Lower lobe of right lung (tissue), 2 donors: ENCODE measurements at regions not wholly inside any gene's neighbourhood (a gene's known extent, or its start where the extent isn't known, plus 50 kb on each side); places are given as distances from the start of the nearest gene placed in this dataset.

ENCODE experiments used
- ATAC-seq, 2 donors: fragments of 200-7000 bp; cut with Tn5 transposase; one replicate each; pipeline ENCODE4 v1.9.1; 2020 to 2022; ENCODE audit warnings: mild to moderate bottlenecking in 2 of 2, moderate library complexity in 2 of 2
- DNase-seq: peaks from one replicate; pipeline ENCODE4 v3.0.0-alpha.2; 2020
- H3K27ac ChIP-seq: fragments of 200-600 bp; one replicate; pipeline ENCODE4 v1.8.0; 2022
- H3K27me3 ChIP-seq: fragments of 200-600 bp; one replicate; pipeline ENCODE4 v1.8.0; 2022; ENCODE audit warnings: low read depth
- H3K36me3 ChIP-seq: fragments of 200-600 bp; one replicate; pipeline ENCODE4 v1.8.0; 2022; ENCODE audit warnings: mild to moderate bottlenecking
- H3K4me1 ChIP-seq: fragments of 200-600 bp; one replicate; pipeline ENCODE4 v1.8.0; 2022
- H3K4me3 ChIP-seq: fragments of 200-600 bp; one replicate; pipeline ENCODE4 v1.8.0; 2022; ENCODE audit warnings: mild to moderate bottlenecking
- H3K9me3 ChIP-seq: fragments of 200-600 bp; one replicate; pipeline ENCODE4 v1.8.0; 2022
- intact Hi-C: fragments of 100-400 bp; cut with DNase I; formaldehyde crosslinking; loops from one replicate; pipeline ENCODE4 v1.11.0; 2022
- TF ChIP-seq, protein P1 (sequence below): fragments of 200-600 bp; IDR thresholded peaks from one replicate; pipeline ENCODE4 v1.8.0; 2022; ENCODE audit warnings: antibody characterized with exemption, mild to moderate bottlenecking
- donor health status: DM: no; HTN: yes; CAD: no; lungs with severe emphysema.

DNA sequence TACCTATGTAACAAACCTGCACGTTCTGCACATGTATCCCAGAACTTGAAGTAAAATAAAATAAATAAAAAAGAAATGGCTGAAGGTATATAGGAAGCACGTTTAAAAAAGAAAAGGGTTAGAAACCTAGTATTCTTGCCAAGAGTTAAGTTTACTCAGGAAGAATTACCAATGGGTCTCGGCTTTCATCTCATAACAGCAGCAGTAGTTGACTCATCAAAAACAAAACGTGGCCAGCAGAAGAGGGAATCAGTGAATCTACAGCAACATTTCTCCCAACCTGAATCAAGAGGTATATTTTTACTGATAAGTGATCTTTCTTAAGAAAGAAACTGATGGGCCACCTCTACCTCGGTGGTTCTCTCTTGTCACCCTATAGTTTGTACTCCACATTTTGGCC is 340.3 kb downstream of the BRINP2 start:
- intact Hi-C loops = no loop called here

GRCh38 chr1:177505905-177506590 is 335.3 kb downstream of the BRINP2 start:
- ATAC-seq (no peak), DNase-seq (no peak)
- no peaks in the 10 kb centered on the region for H3K27me3 ChIP-seq
- H3K27ac ChIP-seq = no peak overlapping the region
- no peak overlapping the region for H3K4me3 ChIP-seq
- TF ChIP-seq, protein P1, sequence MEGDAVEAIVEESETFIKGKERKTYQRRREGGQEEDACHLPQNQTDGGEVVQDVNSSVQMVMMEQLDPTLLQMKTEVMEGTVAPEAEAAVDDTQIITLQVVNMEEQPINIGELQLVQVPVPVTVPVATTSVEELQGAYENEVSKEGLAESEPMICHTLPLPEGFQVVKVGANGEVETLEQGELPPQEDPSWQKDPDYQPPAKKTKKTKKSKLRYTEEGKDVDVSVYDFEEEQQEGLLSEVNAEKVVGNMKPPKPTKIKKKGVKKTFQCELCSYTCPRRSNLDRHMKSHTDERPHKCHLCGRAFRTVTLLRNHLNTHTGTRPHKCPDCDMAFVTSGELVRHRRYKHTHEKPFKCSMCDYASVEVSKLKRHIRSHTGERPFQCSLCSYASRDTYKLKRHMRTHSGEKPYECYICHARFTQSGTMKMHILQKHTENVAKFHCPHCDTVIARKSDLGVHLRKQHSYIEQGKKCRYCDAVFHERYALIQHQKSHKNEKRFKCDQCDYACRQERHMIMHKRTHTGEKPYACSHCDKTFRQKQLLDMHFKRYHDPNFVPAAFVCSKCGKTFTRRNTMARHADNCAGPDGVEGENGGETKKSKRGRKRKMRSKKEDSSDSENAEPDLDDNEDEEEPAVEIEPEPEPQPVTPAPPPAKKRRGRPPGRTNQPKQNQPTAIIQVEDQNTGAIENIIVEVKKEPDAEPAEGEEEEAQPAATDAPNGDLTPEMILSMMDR = no peak
- intact Hi-C loops = no loop called here
- peaks cover 8% of the 10 kb centered on the region for H3K9me3 ChIP-seq
- H3K4me1 ChIP-seq = no peaks in the 10 kb centered on the region
- H3K36me3 ChIP-seq = no peaks in the 10 kb centered on the region

More for the DNA sequence above, 340.3 kb downstream of the BRINP2 start:
- Histone ChIP-seq H3K27me3 (no peaks in the 10 kb centered on the region), H3K4me1 (no peaks in the 10 kb centered on the region), H3K4me3 (no peak overlapping the region), H3K9me3 (peaks cover 3% of the 10 kb centered on the region), H3K36me3 (no peaks in the 10 kb centered on the region), H3K27ac (no peak overlapping the region)
- DNase-seq (no peak), ATAC-seq (no peak)
- TF ChIP-seq, protein P1 = no peak

- TF ChIP-seq, protein P1 = no peak
- DNase-seq = no peak
- intact Hi-C loops = no loop called here
- Histone ChIP-seq H3K36me3 (no peaks in the 10 kb centered on the region), H3K27me3 (no peaks in the 10 kb centered on the region), H3K27ac (no peak overlapping the region), H3K4me3 (no peak overlapping the region), H3K4me1 (no peaks in the 10 kb centered on the region), H3K9me3 (no peaks in the 10 kb centered on the region)
- no peak for ATAC-seq
These were observed 325.1 kb downstream of the BRINP2 start for GRCh38 chr1:177495878-177496277.

GRCh38 chr1:177490786-177491185 is 320.0 kb downstream of the BRINP2 start:
- Histone ChIP-seq H3K4me3 (no peak overlapping the region), H3K27me3 (no peaks in the 10 kb centered on the region), H3K9me3 (no peaks in the 10 kb centered on the region), H3K27ac (no peak overlapping the region), H3K36me3 (no peaks in the 10 kb centered on the region), H3K4me1 (no peaks in the 10 kb centered on the region)
- DNase-seq (no peak), ATAC-seq (no peak)
- TF ChIP-seq, protein P1 = no peak
- intact Hi-C loops = no loop called here

DNA sequence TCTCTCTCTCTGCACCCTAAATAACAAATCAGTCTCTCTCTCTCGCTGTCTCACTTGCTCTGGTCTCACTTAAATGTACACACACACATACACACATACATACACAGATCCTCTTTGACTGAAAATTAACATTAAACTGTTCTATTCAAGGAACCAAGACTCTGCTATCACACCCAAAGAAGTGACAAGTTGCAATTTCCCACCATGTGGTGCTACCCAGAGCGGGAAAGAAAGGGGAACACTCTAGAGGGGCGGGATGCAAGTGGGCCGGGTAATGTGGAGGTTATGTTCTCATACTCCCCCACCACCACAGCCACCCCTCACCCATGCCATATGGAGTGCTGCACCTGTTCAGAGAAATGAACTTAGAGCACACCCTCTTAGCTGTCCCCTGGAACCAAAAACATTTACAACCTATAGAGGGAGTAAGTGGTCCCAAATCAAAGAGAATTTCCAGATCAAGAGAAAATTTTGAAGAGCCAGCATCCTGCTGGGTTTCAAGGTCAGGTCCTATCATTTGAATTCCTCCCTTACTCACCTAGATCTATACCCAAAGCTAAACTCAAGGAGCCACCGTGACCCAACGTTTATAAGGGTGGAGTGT is 319.4 kb downstream of the BRINP2 start:
- no peaks in the 10 kb centered on the region for H3K27me3 ChIP-seq
- H3K27ac ChIP-seq = no peak overlapping the region
- no peak for DNase-seq
- TF ChIP-seq, protein P1 = no peak
- intact Hi-C loops = no loop called here
- no peaks in the 10 kb centered on the region for H3K9me3 ChIP-seq
- no peak overlapping the region for H3K4me3 ChIP-seq
- no peaks in the 10 kb centered on the region for H3K36me3 ChIP-seq
- H3K4me1 ChIP-seq = no peaks in the 10 kb centered on the region
- no peak for ATAC-seq
